Endothelial cell of umbilical vein (primary cell): ENCODE measurements at regions not wholly inside any gene's neighbourhood (a gene's known extent, or its start where the extent isn't known, plus 50 kb on each side); places are given as distances from the start of the nearest gene placed in this dataset.

Experiments
- BruUV-seq: library from RNA; stranded (reverse); fragments of 400-500 nt; replicated peaks from 2 replicates; lab custom pipeline; 2021; lab: Mats Ljungman, UMichigan
- CTCF ChIA-PET: fragments of 300-600, 350-600 bp; sonication (Branson Sonifier 250); formaldehyde crosslinking; loops from one replicate; lab custom pipeline; 2021; ENCODE audit warnings: antibody characterized with exemption, inconsistent platforms; lab: Charles Lee
- POLR2A ChIA-PET: fragments of 300-600, 350-600 bp; sonication (Branson Sonifier 250); formaldehyde crosslinking; loops from one replicate; lab custom pipeline; 2021; ENCODE audit warnings: antibody characterized with exemption, inconsistent platforms; lab: Charles Lee
- DNase-seq: peaks from one replicate; pipeline ENCODE4 v3.0.0-alpha.2; 2011; ENCODE audit warnings: low read depth, low spot score
- FAIRE-seq: peaks from 2 replicates; lab custom pipeline; 2011; peaks lifted over from hg19 to GRCh38; lab: Jason Lieb, UNC
- H2AFZ ChIP-seq: 2 replicates; pipeline ENCODE4 v1.6.0; 2012; ENCODE audit warnings: low read depth, low read length, control low read depth, inconsistent platforms
- H3K27ac ChIP-seq: 2 replicates; pipeline ENCODE4 v1.5.1; 2011; ENCODE audit warnings: low read depth, mild to moderate bottlenecking, control low read depth, low read length, moderate library complexity; ENCODE audit not compliant: insufficient read depth
- H3K27me3 ChIP-seq, 2 experiments: 2 replicates each; pipeline versions ENCODE4 v1.6.0 to v1.6.1; 2011; ENCODE audit warnings: low read length in 2 of 2, mixed read lengths in 1 of 2; ENCODE audit not compliant: control insufficient read depth in 2 of 2, insufficient read depth in 2 of 2
- H3K36me3 ChIP-seq, 2 experiments: 2 replicates in 1 of 2; 3 replicates in 1 of 2; pipeline ENCODE4 v1.5.1; 2011; ENCODE audit warnings: low read length in 2 of 2, mild to moderate bottlenecking in 1 of 2, moderate library complexity in 1 of 2; ENCODE audit not compliant: control insufficient read depth in 2 of 2, insufficient read depth in 2 of 2; ENCODE audit errors: extremely low read depth in 1 of 2
- H3K4me1 ChIP-seq: 3 replicates; pipeline ENCODE4 v1.5.1; 2011; ENCODE audit warnings: mild to moderate bottlenecking, low read length; ENCODE audit not compliant: control insufficient read depth, insufficient read depth; ENCODE audit errors: extremely low read depth
- H3K4me2 ChIP-seq: 2 replicates; pipeline ENCODE4 v1.6.1; 2011; ENCODE audit warnings: low read length, control low read depth, mixed read lengths; ENCODE audit not compliant: insufficient read depth
- H3K4me3 ChIP-seq, 3 experiments: fragments of 200-600 bp in 1 of 3; sonication (generic), shearing (Covaris generic) in 1 of 3; replicated peaks in 1 of 3; 2 replicates each; pipeline ENCODE4 v1.5.1; 2011 to 2016; ENCODE audit warnings: control low read depth in 3 of 3, low read length in 3 of 3, mild to moderate bottlenecking in 2 of 3, inconsistent platforms in 1 of 3, low read depth in 1 of 3, moderate library complexity in 1 of 3; ENCODE audit not compliant: insufficient read depth in 1 of 3
- H3K79me2 ChIP-seq: 2 replicates; pipeline ENCODE4 v1.6.0; 2012; ENCODE audit warnings: low read length, inconsistent platforms; ENCODE audit not compliant: control insufficient read depth, insufficient read depth
- H3K9ac ChIP-seq: replicated peaks from 2 replicates; pipeline ENCODE3; 2011; ENCODE audit warnings: low read length, control low read depth; ENCODE audit not compliant: insufficient read depth; ENCODE audit errors: extremely low read depth
- H3K9me1 ChIP-seq: replicated peaks from 3 replicates; pipeline ENCODE4 v1.6.0; 2011; ENCODE audit warnings: mild to moderate bottlenecking, low read length; ENCODE audit not compliant: control insufficient read depth, insufficient read depth; ENCODE audit errors: extremely low read depth
- H3K9me3 ChIP-seq: replicated peaks from 2 replicates; pipeline ENCODE4 v1.5.1; 2012; ENCODE audit warnings: low read length, inconsistent platforms; ENCODE audit not compliant: control insufficient read depth, insufficient read depth
- H4K20me1 ChIP-seq: replicated peaks from 2 replicates; pipeline ENCODE3; 2011; ENCODE audit warnings: mild to moderate bottlenecking, low read length; ENCODE audit not compliant: control insufficient read depth, insufficient read depth; ENCODE audit errors: extremely low read depth
- EZH2 ChIP-seq: IDR thresholded peaks from 2 replicates; pipeline ENCODE4 v1.6.1; 2012; ENCODE audit warnings: borderline replicate concordance, low read depth, mild to moderate bottlenecking, moderate library complexity, low read length, inconsistent platforms; ENCODE audit not compliant: severe bottlenecking
- FOS ChIP-seq: IDR thresholded peaks from 2 replicates; pipeline ENCODE4 v1.6.1; 2011; ENCODE audit warnings: mild to moderate bottlenecking, low read length, moderate library complexity, borderline replicate concordance; ENCODE audit not compliant: insufficient read depth
- GATA2 ChIP-seq: IDR thresholded peaks from 2 replicates; pipeline ENCODE4 v1.7.0; 2011; ENCODE audit warnings: low read depth, mild to moderate bottlenecking, moderate library complexity, mixed read lengths, low read length; ENCODE audit not compliant: insufficient read length, insufficient read depth
- JUN ChIP-seq: IDR thresholded peaks from 2 replicates; pipeline ENCODE4 v1.6.1; 2011; ENCODE audit warnings: borderline replicate concordance, low read depth; ENCODE audit not compliant: insufficient read length, insufficient read depth
- MYC ChIP-seq: IDR thresholded peaks from one replicate; pipeline ENCODE4 v1.6.1; 2011; ENCODE audit warnings: mild to moderate bottlenecking, low read depth, low read length
- POLR2A ChIP-seq: IDR thresholded peaks from 2 replicates; pipeline ENCODE4 v1.6.1; 2012; ENCODE audit warnings: low read depth, mild to moderate bottlenecking, control low read depth, low read length
- POLR2AphosphoS5 ChIP-seq: IDR thresholded peaks from 2 replicates; pipeline ENCODE4 v1.6.1; 2012; ENCODE audit warnings: low read depth, mild to moderate bottlenecking, control low read depth, low read length, moderate library complexity; ENCODE audit not compliant: insufficient read depth
- dilution Hi-C: fragments of 300-500 bp; cut with MboI; formaldehyde crosslinking; loops from one replicate; pipeline ENCODE4 v1.15.0; 2019; ENCODE audit warnings: low sequenced_read_pairs; ENCODE audit not compliant: extremely low pct_ligation_motif_present
- intact Hi-C: fragments of 100-400 bp; cut with micrococcal nuclease; formaldehyde crosslinking; loops from one replicate; pipeline ENCODE4 v1.10.0; 2022
- TF ChIP-seq, protein P1 (sequence below), 2 donors: IDR thresholded peaks; 1 replicate in 1 of 2; 2 replicates in 1 of 2; pipeline ENCODE4 v1.5.1; 2011; ENCODE audit warnings: low read length in 2 of 2, mild to moderate bottlenecking in 2 of 2, moderate library complexity in 2 of 2, control low read depth in 1 of 2, inconsistent platforms in 1 of 2, low read depth in 1 of 2; ENCODE audit not compliant: insufficient read depth in 1 of 2; ENCODE audit errors: extremely low read depth in 1 of 2
- TF ChIP-seq, protein P2 (sequence below): IDR thresholded peaks from 2 replicates; pipeline ENCODE4 v1.6.1; 2011; ENCODE audit not compliant: insufficient read depth, insufficient read length

GRCh38 chr15:46735115-46735514, 982.2 kb upstream of the SEMA6D start:
- no TSS peak for BruUV-seq
- Histone ChIP-seq H3K9me3 (no peaks in the 10 kb centered on the region), H4K20me1 (no peaks in the 10 kb centered on the region), H3K27ac (no peak overlapping the region), H3K9ac (no peak overlapping the region), H3K9me1 (no peaks in the 10 kb centered on the region), H3K27me3 (no peaks in the 10 kb centered on the region), H3K4me3 (no peak overlapping the region), H2AFZ (no peak overlapping the region), H3K4me2 (no peak overlapping the region), H3K4me1 (no peaks in the 10 kb centered on the region), H3K36me3 (no peaks in the 10 kb centered on the region), H3K79me2 (no peaks in the 10 kb centered on the region)
- TF ChIP-seq MYC, result no peak
- no peak for TF ChIP-seq FOS
- TF ChIP-seq, protein P1, sequence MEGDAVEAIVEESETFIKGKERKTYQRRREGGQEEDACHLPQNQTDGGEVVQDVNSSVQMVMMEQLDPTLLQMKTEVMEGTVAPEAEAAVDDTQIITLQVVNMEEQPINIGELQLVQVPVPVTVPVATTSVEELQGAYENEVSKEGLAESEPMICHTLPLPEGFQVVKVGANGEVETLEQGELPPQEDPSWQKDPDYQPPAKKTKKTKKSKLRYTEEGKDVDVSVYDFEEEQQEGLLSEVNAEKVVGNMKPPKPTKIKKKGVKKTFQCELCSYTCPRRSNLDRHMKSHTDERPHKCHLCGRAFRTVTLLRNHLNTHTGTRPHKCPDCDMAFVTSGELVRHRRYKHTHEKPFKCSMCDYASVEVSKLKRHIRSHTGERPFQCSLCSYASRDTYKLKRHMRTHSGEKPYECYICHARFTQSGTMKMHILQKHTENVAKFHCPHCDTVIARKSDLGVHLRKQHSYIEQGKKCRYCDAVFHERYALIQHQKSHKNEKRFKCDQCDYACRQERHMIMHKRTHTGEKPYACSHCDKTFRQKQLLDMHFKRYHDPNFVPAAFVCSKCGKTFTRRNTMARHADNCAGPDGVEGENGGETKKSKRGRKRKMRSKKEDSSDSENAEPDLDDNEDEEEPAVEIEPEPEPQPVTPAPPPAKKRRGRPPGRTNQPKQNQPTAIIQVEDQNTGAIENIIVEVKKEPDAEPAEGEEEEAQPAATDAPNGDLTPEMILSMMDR (IDR thresholded peaks at IDR 0.05; ENCODE audit: extremely low read depth in 1 of 2, insufficient read depth in 1 of 2, low read depth in 1 of 2, low read length in 2 of 2), result no peak
- TF ChIP-seq POLR2A, result no peak
- TF ChIP-seq POLR2AphosphoS5, result no peak
- no peak for TF ChIP-seq GATA2
- intact Hi-C loops, result no loop called here
- FAIRE-seq (no peak), DNase-seq (no peak)
- ChIA-PET POLR2A (no interaction called here), CTCF (no interaction called here)
- dilution Hi-C loops, result no loop called here

GRCh38 chr15:46751303-46751702, 966.0 kb upstream of the SEMA6D start:
- H3K36me3 ChIP-seq, result no peaks in the 10 kb centered on the region
- H3K4me3 ChIP-seq, result no peak overlapping the region
- H3K27me3 ChIP-seq, result no peaks in the 10 kb centered on the region
- H3K9me1 ChIP-seq, result no peaks in the 10 kb centered on the region
- TF ChIP-seq EZH2, result no peak
- TF ChIP-seq JUN, result no peak
- TF ChIP-seq, protein P2, sequence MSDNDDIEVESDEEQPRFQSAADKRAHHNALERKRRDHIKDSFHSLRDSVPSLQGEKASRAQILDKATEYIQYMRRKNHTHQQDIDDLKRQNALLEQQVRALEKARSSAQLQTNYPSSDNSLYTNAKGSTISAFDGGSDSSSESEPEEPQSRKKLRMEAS, result no peak
- no peak for TF ChIP-seq POLR2AphosphoS5
- TF ChIP-seq FOS, result no peak
- no peak for TF ChIP-seq GATA2
- TF ChIP-seq POLR2A, result no peak
- TF ChIP-seq, protein P1 (IDR thresholded peaks at IDR 0.05; ENCODE audit: extremely low read depth in 1 of 2, insufficient read depth in 1 of 2, low read depth in 1 of 2, low read length in 2 of 2), result no peak
- no peak for TF ChIP-seq MYC
- FAIRE-seq (no peak), DNase-seq (no peak)
- CTCF ChIA-PET, result no interaction called here
- dilution Hi-C loops, result no loop called here
- BruUV-seq, result no TSS peak
- intact Hi-C loops, result no loop called here
- POLR2A ChIA-PET, result no interaction called here
- H3K79me2 ChIP-seq, result no peaks in the 10 kb centered on the region
- H3K9ac ChIP-seq, result no peak overlapping the region
- no peak overlapping the region for H2AFZ ChIP-seq
- no peaks in the 10 kb centered on the region for H3K4me1 ChIP-seq
- no peak overlapping the region for H3K27ac ChIP-seq
- no peaks in the 10 kb centered on the region for H4K20me1 ChIP-seq
- H3K9me3 ChIP-seq, result no peaks in the 10 kb centered on the region
- no peak overlapping the region for H3K4me2 ChIP-seq
